ENCODE measurements at regions not wholly inside any gene's neighbourhood (a gene's known extent, or its start where the extent isn't known, plus 50 kb on each side); places are given as distances from the start of the nearest gene placed in this dataset.
"Not testable (repeated sequence)": the region's sequence is repeated elsewhere in the genome, so short reads cannot be mapped to it uniquely, and the experiment has no call there.

GRCh38 chr10:8316284-8316683 is 261.8 kb downstream of the GATA3 start:
- no peak overlapping the region for H3K4me3 ChIP-seq (replicated peaks; ENCODE audit: insufficient read depth, low read length)
- no peak overlapping the region for H3K27ac ChIP-seq (replicated peaks)
- TF ChIP-seq POLR2AphosphoS5 (IDR thresholded peaks at IDR 0.05; ENCODE audit: low read depth) = no peak
- TF ChIP-seq REST (IDR thresholded peaks at IDR 0.05; ENCODE audit: insufficient replicate concordance, low read depth) = no peak
- TF ChIP-seq GABPA (IDR thresholded peaks at IDR 0.05; ENCODE audit: low read depth) = no peak
- TF ChIP-seq SPI1 (IDR thresholded peaks at IDR 0.05; ENCODE audit: borderline replicate concordance, low read depth) = no peak
- no peak for TF ChIP-seq CTCF (IDR thresholded peaks at IDR 0.05; ENCODE audit: insufficient read depth, low read length)
- no peak for DNase-seq (ENCODE audit: low read depth in 1 of 2, low spot score in 1 of 2)
- H3K27me3 ChIP-seq (ENCODE audit: insufficient read depth, poor library complexity, severe bottlenecking) = no peaks in the 10 kb centered on the region

GRCh38 chr10:8318429-8318828 is 263.9 kb downstream of the GATA3 start:
- not testable (repeated sequence) for H3K27ac ChIP-seq (replicated peaks); H3K27me3 ChIP-seq (ENCODE audit: insufficient read depth, poor library complexity, severe bottlenecking); DNase-seq (ENCODE audit: low read depth in 1 of 2, low spot score in 1 of 2); H3K4me3 ChIP-seq (replicated peaks; ENCODE audit: insufficient read depth, low read length)

- Histone ChIP-seq H3K27ac (replicated peaks) (no peak overlapping the region), H3K27me3 (ENCODE audit: insufficient read depth, poor library complexity, severe bottlenecking) (no peaks in the 10 kb centered on the region), H3K4me3 (replicated peaks; ENCODE audit: insufficient read depth, low read length) (no peak overlapping the region)
- no peak for TF ChIP-seq SPI1 (IDR thresholded peaks at IDR 0.05; ENCODE audit: borderline replicate concordance, low read depth)
- TF ChIP-seq REST (IDR thresholded peaks at IDR 0.05; ENCODE audit: insufficient replicate concordance, low read depth) = no peak
- no peak for TF ChIP-seq GABPA (IDR thresholded peaks at IDR 0.05; ENCODE audit: low read depth)
- no peak for TF ChIP-seq CTCF (IDR thresholded peaks at IDR 0.05; ENCODE audit: insufficient read depth, low read length)
- no peak for DNase-seq (ENCODE audit: low read depth in 1 of 2, low spot score in 1 of 2)
These were observed 264.5 kb downstream of the GATA3 start for GRCh38 chr10:8318956-8319355.

- Histone ChIP-seq H3K4me3 (replicated peaks; ENCODE audit: insufficient read depth, low read length) (no peak overlapping the region), H3K27ac (replicated peaks) (no peak overlapping the region), H3K27me3 (ENCODE audit: insufficient read depth, poor library complexity, severe bottlenecking) (no peaks in the 10 kb centered on the region)
- no peak for TF ChIP-seq GABPA (IDR thresholded peaks at IDR 0.05; ENCODE audit: low read depth)
- TF ChIP-seq CTCF (IDR thresholded peaks at IDR 0.05; ENCODE audit: insufficient read depth, low read length) = no peak
- no peak for TF ChIP-seq POLR2AphosphoS5 (IDR thresholded peaks at IDR 0.05; ENCODE audit: low read depth)
- no peak for TF ChIP-seq REST (IDR thresholded peaks at IDR 0.05; ENCODE audit: insufficient replicate concordance, low read depth)
- no peak for TF ChIP-seq SPI1 (IDR thresholded peaks at IDR 0.05; ENCODE audit: borderline replicate concordance, low read depth)
- DNase-seq (ENCODE audit: low read depth in 1 of 2, low spot score in 1 of 2) = no peak
These were observed 265.2 kb downstream of the GATA3 start for GRCh38 chr10:8319704-8320103.

Measured in HL-60 (cell line).